ENCODE measurements at regions not wholly inside any gene's neighbourhood (a gene's known extent, or its start where the extent isn't known, plus 50 kb on each side); places are given as distances from the start of the nearest gene placed in this dataset.

DNA sequence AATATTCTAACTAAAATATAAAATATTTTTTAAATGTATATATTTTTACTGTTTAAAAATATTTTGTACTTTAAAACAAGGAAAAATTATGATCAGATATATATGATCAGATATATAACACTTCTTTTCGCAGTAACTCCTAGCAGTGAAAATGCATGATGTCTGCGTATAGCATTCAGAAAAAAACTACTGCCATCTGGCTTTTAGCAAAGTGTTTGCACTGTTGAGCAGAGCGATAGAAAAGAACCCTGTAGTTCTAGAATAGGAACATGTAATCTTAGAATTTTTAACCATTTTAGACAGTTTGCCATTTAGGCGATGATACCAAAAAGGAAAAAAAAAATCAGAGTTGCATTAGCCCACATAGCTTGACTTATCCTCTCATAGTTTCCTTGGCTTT is 370.4 kb upstream of the ANO3 start:
- DNase-seq (ENCODE audit: low read depth in 2 of 2) = no peak

DNA sequence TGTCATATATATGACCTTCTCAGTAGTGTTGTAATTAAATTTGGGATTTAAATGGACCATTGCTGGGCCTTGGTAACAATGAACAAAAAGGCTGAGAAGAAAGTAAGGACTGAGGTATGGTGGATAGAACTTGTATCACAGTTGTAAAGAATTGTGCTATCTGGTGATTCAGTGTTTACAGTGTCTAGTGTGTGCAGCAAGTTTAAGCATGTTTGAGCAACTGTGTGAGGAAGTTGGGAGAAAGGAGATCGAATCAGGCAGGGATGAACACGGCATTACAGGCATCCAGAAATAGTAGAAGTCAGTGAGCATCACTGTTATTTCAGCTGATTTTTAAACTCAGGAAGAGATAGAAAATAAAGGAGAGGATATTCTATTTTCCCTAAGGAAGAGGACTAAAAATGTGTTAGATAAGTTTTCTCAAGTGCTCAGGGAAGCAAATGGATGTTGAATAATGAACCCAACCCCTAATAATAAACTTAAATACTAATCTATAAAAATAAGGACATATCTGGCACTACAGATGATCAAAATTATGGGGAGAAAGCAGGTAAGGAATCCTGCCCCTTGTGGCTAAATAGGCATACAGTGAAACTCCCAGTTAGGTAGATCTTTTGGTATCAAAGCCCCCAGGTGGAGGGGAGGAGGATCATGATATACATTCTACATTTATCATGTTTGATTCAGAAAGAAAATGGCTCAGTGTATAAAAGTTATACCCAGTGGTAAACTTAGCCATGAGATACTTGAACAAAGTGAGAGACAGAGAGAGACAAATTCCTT is 361.0 kb upstream of the ANO3 start:
- no peak for DNase-seq (ENCODE audit: low read depth in 2 of 2)

DNA sequence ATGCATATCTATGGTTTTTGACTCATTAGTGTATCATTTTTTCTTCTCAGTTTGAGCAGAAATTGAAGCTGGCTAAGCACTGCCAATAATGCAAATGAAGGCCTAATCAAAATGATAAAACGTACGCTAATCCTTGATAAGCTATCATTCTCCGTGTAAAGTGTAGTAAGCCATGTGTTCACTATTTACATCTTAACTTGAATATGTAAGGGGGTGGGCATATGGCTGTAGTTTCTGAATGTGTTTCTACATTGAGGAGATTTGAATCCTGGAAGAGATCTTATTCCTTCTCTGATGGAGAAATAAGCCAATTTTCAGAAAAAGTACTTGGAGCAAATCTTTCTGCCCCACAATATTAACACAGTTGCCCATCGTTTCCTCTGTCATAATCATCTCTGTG is 351.8 kb upstream of the ANO3 start:
- DNase-seq (ENCODE audit: low read depth in 2 of 2) = no peak

DNA sequence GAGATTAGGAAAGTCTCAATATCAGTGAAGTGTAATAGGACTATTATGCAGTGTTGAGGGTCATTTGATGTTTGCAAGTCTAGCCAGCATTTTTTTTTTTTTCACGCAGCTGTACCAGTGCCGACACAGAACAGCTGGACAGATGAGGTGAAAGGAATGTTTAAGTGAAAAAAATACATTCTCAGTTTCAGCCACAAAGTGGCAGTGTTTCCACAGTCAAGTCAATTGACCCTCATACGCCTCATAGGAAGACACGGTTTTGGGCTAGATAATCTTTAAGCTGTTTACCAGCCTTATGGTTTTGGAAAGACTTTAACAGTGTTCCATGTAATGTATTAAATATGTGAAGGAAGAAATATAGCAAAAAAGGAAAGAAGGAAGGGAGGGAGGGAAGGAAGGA is 349.9 kb upstream of the ANO3 start:
- no peak for DNase-seq (ENCODE audit: low read depth in 2 of 2)

DNA sequence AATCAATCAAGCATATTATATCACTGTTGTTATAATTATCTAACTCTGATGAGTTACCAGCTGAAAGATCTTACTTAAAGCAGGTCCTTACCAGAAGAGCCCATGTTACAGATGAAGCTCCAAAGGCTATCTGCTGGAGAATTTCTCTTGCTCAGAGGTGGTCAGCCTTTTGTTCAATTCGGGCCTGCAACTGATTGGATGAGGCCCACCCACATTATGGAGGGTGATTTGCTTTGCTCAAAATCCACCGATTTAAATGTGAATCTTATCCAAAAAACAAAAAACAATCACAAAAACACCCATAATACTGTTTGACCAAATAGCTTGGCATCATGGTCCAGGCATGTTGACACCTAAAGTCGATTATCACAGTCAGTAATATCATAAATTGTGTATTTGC is 348.6 kb upstream of the ANO3 start:
- DNase-seq (ENCODE audit: low read depth in 2 of 2) = no peak

DNA sequence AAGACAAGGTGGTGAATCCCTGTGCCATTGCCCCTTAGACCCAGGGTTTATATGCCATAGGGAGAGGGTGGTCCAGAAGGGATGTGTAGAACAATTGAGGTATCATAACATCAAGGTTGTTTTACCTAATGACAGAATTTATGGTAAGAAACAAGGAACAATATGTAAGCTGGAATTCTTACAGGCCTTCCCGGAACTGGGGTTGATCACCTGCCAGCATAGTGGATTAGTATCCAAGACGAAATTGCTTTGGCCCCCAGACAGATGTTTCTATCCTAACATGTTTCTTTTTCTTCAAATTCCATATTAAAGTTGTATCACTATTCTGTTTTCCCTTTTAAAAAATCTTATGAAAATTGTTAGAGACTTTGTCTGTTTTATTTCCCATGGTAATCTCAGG is 343.8 kb upstream of the ANO3 start:
- DNase-seq (ENCODE audit: low read depth in 2 of 2) = no peak

DNA sequence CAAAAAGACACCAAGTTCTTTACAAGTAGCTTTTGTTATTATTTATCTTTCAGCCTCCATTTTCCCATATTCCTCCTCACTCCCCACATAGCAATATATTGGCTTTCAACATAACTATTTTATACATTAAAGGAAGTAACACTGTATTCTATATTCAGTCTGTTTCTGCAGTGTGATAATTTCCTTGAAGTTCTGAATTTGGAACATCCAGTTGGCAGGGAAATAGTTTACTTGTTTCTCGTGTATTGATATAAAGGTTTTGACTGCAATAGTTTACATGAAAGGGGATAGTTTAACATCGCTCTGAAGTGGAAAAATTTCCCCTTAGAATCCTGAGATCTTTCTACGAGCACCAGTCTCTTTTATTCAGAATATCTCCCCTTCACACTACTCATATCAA is 341.5 kb upstream of the ANO3 start:
- DNase-seq (ENCODE audit: low read depth in 2 of 2) = no peak

DNA sequence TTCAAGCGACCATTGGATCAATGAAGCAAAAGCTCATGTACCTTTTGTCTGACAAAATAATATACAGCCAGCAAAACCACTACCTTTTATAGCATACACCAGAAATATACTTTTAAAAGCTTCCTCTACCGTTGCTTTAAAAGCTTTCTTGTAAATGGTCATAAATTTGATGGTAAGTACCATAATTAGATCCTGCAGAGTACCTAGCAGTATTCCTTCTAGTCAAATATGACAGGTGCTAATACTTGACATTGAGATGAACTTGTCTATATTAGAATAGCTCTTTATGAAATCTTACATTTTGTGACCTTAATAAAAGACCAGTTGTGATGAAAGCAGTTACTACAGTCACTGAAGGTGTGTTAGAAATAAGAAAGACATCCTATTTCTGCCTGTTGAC is 340.5 kb upstream of the ANO3 start:
- no peak for DNase-seq (ENCODE audit: low read depth in 2 of 2)

DNA sequence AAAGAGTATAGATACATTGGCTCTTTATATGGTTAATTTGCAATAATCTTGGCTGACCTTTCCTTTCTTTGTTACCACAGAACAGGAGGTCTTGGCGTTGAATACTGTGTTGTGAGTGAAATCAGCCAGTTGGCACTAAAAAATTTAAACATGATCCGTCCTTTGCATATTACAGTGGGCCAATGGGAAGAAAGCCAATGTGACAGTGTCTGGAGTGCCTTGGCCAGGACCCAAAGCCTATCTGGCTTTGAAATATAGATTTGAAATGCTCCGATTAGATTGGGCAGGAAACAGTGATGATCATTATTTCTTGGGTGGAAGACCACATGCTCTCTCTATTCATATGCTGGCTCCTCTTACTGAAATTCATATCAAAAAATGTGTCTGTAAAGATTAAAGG is 339.6 kb upstream of the ANO3 start:
- no peak for DNase-seq (ENCODE audit: low read depth in 2 of 2)

DNA sequence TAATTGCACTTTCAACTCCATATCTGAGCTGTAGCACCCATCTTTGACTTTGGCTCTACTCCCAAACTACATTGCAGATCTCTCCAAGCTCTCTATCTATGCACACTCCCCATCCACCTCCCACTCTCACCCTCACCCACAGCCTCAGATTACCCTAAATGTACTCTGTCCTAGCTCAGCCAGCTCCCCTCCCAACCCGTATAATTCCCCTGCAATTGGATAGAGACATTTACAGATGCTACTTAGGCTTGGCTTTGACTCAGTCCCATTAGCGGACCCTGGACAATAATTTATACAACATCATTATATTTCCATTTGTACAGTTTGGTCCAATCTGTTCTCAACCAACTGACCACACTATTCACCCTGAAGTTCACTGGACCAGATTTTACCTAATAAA is 338.9 kb upstream of the ANO3 start:
- DNase-seq (ENCODE audit: low read depth in 2 of 2) = no peak

DNA sequence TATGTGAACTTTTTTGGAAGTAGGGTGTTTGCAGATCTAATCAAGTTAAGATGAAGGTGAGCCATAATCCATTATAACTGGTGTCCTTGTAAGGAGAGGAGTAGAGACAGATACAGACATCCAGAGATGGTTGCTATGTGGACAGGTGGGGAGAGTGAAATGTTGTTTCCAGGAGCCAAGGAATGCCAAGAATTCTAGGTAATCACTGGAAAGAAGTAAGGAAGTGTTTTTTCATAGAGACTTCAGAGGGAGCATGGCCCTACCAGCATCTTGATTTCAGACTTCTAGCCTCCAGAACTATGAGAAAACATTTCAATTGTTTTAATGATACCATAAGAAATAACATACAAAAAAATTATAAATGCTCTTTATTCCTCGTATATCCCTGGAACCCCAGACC is 320.5 kb upstream of the ANO3 start:
- DNase-seq (ENCODE audit: low read depth in 2 of 2) = no peak

DNA sequence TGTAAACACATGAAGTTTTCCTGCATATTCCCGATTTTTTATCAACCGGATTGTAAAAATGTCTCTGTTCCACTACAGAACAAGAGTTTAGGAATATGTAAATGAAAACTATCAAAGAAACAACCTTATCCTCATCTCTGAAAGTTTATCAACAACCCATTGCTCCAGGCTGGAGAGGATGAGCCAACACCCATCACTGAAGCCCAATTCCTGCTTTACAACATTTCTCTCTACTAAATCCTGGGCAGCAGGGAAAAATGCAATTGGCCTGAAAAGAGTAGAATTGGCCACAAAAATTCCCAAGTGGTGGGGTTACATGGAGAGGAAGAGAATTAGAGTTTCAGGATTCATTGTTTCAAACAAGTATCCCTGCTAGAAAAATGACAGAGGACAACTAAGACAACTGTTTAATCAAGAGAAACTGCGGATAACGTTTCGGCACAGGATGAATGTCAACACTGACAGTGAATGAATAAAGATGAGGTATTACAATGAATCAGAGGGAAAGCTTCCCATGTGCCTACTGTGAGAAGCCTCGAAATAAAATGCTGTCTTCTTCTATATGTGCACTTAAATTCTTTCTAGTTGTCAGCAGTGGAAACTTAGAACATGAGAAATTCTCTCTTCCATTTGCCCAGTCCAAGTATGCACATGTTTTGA is 317.3 kb upstream of the ANO3 start:
- no peak for DNase-seq (ENCODE audit: low read depth in 2 of 2)

DNA sequence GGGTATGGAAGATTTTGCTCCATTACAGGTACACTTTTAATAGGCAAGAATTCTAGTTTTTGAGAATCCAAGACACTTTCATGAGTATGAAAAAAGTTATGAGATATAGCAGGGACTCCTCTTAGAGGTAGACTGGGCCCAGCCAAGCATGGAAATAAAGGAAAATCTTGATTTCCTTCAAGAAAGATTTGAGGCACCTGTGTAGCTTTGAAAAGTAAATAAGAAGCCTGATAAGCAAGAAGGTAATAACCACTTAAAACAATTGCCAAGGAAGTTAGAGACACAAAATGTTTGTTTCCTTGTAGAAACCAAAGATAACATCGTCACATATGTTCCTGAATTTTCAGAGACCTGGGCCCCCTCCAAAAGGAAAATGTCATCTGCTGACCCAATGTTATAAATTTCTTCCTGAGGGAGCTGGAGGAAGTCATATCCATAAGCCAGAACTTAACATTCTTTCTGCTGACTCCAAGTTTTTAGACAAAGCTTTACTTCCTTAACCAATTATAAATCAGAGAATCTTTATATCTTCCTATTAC is 314.5 kb upstream of the ANO3 start:
- DNase-seq (ENCODE audit: low read depth in 2 of 2) = no peak

DNA sequence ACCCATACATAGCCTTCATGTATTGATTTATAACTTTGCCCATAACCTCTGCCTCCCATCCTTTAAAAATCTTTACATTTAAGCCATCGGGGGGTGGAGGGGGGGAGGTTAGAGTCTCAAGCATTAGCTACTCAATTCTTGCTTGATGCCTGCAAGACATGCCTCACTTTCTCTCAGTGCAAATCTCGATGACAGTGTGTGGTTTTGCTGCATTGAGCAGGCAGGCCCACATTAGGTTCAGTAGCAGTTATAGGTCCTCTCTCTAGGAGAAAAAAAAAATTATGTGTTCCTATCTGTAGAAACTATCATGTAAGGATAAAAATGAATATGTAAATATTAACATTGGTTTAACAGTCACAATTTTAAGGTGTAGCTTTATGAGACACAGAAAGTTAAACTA is 314.0 kb upstream of the ANO3 start:
- no peak for DNase-seq (ENCODE audit: low read depth in 2 of 2)

DNA sequence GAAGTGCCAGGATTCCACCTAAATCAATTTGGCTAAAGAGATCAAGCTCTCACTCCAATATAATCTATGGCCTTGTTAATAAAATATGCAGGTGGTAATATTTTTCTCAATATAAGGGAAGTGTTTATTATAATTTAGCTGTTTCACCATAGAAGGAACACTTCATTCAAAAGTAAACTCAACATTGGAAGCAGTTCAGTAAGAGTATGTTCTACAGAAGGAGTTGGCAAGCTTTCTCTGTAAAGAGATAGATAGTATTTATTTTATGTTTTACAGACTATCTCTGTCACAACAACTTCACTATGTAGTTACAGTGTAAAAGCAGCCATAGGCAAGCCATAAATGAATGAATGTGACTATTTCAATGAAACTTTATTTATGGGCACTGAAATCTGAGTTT is 313.6 kb upstream of the ANO3 start:
- DNase-seq (ENCODE audit: low read depth in 2 of 2) = no peak

DNA sequence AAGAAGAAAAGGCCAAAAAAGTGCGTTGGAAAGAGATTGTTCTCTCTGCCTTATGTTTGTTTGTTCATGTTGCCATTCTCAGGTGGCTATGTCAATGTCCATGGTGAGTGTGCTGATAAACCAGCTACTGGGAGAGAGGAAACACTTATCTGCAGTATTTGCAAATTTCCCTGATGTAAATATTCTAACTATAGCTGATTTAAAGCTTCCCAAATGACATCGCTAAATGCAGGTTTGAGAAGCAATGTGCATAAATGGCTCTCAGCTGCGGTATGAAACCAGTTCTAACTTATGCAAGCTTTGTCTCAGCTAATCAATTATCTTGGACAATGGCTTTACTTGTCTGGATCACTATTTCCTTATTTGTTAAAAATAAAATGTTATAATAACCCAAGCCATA is 312.5 kb upstream of the ANO3 start:
- no peak for DNase-seq (ENCODE audit: low read depth in 2 of 2)

DNA sequence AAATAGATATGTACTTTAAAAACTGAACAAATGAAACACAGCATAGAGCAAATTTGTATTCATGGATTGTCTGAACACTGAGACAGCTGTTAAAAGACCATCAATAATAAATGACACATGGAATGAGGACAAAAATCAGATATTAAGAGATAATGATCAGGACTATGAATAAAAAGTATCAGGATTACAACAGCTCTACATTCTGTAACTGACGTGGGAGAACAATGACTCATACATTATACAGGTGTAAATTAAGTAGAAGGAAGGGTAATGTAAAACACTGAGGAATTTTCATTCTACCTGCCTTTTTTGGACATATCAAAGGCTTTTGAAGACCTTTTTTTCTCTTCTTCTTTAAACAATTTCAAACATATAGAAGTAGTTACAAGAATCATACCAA is 310.9 kb upstream of the ANO3 start:
- no peak for DNase-seq (ENCODE audit: low read depth in 2 of 2)

DNA sequence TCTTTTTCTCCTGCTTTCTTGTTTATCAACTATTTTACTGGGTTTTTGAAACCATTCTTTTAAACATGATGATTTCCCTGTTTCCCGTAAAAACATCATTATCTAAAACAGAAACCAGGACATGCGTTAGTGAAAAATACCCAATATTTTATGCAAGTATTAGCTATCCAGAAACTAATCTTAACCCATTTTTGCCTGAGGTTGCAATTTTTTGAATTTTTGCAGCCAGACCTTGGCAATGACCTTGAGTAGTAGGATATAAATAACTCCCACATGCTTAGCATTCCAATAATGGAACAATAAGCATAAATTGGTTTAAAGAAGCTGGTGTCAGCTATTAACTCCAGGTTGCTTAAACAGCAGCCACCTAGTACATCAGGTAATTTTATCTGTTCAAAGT is 308.9 kb upstream of the ANO3 start:
- no peak for DNase-seq (ENCODE audit: low read depth in 2 of 2)

DNA sequence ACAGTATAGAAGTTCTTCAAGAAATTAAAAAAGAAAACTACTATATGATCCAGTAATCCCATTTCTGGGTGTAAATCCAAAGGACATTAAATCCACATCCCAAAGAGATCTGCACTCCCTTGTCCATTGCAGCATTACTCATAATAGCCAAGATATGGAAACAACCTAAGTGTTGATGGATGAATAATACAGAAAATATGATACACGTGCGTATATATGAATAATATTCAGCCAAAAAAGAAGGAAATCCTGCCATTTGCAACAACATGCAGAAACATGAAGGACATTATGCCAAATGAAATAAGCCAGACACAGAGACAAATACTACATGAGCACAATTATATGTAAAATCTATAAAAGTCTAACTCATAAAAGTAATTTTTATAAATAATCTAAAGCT is 306.3 kb upstream of the ANO3 start:
- DNase-seq (ENCODE audit: low read depth in 2 of 2) = no peak

DNA sequence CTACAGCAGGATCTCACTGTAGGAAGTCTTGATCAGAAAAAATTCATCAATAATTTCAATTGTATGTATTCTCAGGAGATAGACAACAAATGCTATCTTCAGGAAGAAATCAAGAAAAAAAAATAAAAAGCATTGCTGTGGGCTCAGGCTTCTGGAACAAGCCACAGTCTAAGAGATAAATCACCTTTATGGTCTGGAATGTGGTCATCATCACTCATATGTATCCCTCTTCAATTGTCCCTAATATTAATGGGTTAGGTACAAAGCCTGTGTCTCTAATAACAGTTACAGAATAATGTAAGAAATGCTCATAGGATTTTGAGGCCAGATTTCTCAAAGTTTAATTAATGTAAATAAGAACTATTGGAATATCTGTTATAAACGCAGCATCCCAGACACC is 305.9 kb upstream of the ANO3 start:
- no peak for DNase-seq (ENCODE audit: low read depth in 2 of 2)

DNA sequence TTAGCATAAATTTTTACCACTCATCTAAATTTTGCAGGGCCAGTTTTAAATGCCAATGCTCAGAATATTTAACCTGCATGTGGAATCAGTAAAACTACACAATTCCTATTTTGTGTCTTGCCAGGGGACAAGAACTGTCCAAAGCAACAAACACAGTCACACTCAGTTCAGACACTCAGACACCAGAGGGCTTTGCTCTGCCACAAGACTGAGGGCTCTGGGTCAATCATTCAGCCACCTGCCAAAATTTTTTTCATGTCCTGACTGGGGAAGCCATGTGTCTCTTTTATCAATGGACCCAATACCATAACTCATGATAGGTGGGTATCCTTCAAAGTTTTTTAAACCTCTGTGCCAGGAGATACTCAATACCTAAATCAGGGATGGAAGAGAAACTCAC is 304.0 kb upstream of the ANO3 start:
- DNase-seq (ENCODE audit: low read depth in 2 of 2) = no peak

DNA sequence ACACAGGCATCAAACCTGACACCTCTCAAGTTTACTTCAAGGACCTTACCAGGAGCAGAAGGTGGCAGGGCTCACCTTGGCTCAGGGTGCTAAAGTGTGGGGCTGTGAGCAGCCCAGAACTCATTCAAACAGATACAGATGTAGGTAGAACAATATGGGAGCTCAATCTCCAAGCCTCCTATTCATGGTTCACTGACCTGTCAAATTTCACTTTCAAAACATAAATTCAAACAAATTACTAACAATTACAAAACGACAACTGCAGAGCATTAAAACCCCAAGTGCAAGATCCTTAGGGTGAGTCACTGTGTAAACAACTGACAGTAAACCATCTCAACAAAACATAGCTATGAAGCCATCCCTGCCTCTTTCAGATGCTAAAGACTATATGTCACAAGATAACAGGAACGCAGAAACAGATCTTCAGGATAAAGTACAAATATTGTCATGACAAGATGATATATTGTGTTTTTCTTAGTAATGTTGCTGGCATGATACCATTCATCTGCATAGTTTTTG is 303.5 kb upstream of the ANO3 start:
- no peak for DNase-seq (ENCODE audit: low read depth in 2 of 2)

DNA sequence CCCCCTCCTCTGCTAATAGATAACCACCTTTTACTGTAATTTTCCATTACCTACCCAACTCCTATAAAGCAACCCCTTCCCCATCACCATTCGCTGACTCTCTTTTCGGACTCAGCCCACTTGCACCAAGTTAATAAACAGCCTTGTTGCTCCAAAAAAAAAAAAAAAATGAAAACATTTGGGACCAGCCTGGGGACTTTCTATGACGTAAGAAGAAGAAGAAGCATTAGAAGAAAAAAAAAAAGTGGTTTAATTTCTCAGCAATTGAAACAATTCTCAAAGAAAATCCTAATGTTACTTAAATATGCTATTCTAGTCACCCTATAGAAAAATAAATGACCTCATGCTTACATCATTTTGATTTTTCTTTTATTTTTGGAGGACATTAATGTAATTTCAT is 301.5 kb upstream of the ANO3 start:
- DNase-seq (ENCODE audit: low read depth in 2 of 2) = no peak
